Fibroblast of villous mesenchyme (primary cell): ENCODE measurements at regions not wholly inside any gene's neighbourhood (a gene's known extent, or its start where the extent isn't known, plus 50 kb on each side); places are given as distances from the start of the nearest gene placed in this dataset.

Experiments
- DNase-seq: peaks from one replicate; pipeline ENCODE4 v3.0.0-alpha.2; 2010; ENCODE audit warnings: low read depth
- H3K4me3 ChIP-seq: 2 replicates; pipeline ENCODE4 v1.5.1; 2011; ENCODE audit warnings: low read depth, mild to moderate bottlenecking, low read length
- CTCF ChIP-seq: IDR thresholded peaks from 2 replicates; pipeline ENCODE4 v1.5.1; 2012; ENCODE audit warnings: low read depth, mild to moderate bottlenecking, low read length; ENCODE audit not compliant: insufficient read depth

- no peak overlapping the region for H3K4me3 ChIP-seq
- no peak for TF ChIP-seq CTCF
- no peak for DNase-seq
Observed at GRCh38 chr14:34223373-34224148, 238.5 kb downstream of the SPTSSA start.

- DNase-seq: no peak
- no peak overlapping the region for H3K4me3 ChIP-seq
- no peak for TF ChIP-seq CTCF
Observed at GRCh38 chr14:34222867-34223266, 239.2 kb downstream of the SPTSSA start.

GRCh38 chr14:34222122-34222521 lies 239.9 kb downstream of the SPTSSA start:
- no peak overlapping the region for H3K4me3 ChIP-seq
- TF ChIP-seq CTCF: no peak
- DNase-seq: no peak

- no peak for TF ChIP-seq CTCF
- DNase-seq: no peak
Observed at GRCh38 chr14:34220921-34221320, 241.1 kb downstream of the SPTSSA start.

GRCh38 chr14:34220378-34220706 lies 241.7 kb downstream of the SPTSSA start:
- no peak for TF ChIP-seq CTCF
- DNase-seq: no peak
- H3K4me3 ChIP-seq: no peak overlapping the region

More at GRCh38 chr14:34220921-34221320, 241.1 kb downstream of the SPTSSA start:
- H3K4me3 ChIP-seq: no peak overlapping the region

GRCh38 chr14:34219661-34220377 lies 242.2 kb downstream of the SPTSSA start:
- no peak for TF ChIP-seq CTCF
- DNase-seq: no peak
- H3K4me3 ChIP-seq: no peak overlapping the region
